ENCODE measurements at regions not wholly inside any gene's neighbourhood (a gene's known extent, or its start where the extent isn't known, plus 50 kb on each side); places are given as distances from the start of the nearest gene placed in this dataset.

GRCh38 chr6:132910759-132911158 is 96.4 kb downstream of the RPS12 start:
- TF ChIP-seq CTCF (IDR thresholded peaks at IDR 0.05): no peak
- no peak for TF ChIP-seq POLR2AphosphoS5 (IDR thresholded peaks at IDR 0.05)
- TF ChIP-seq POLR2A (IDR thresholded peaks at IDR 0.05): no peak
- no peak for TF ChIP-seq EP300 (IDR thresholded peaks at IDR 0.05)
